Suprapubic skin (tissue), 4 donors: ENCODE measurements at regions not wholly inside any gene's neighbourhood (a gene's known extent, or its start where the extent isn't known, plus 50 kb on each side); places are given as distances from the start of the nearest gene placed in this dataset.

ENCODE experiments used
- CTCF ChIP-seq, 2 donors: fragments of 200-600 bp in 1 of 2; fragments of 450-650 bp in 1 of 2; sonication (generic) in 1 of 2; IDR thresholded peaks; one replicate each; pipeline ENCODE4 v1.5.1; 2016 to 2019; ENCODE audit warnings: antibody characterized with exemption in 2 of 2, mild to moderate bottlenecking in 1 of 2, moderate library complexity in 1 of 2
- EP300 ChIP-seq: sonication (generic); formaldehyde crosslinking; IDR thresholded peaks from one replicate; pipeline ENCODE4 v1.6.1; 2017; ENCODE audit warnings: antibody characterized with exemption
- POLR2AphosphoS5 ChIP-seq, 3 donors: sonication (generic); formaldehyde crosslinking; IDR thresholded peaks; one replicate each; pipeline ENCODE4 v1.6.1; 2017; ENCODE audit warnings: antibody characterized with exemption in 3 of 3

GRCh38 chr6:111984081-111984480 is 69.8 kb upstream of the CCN6 start:
- TF ChIP-seq EP300 (no peak), CTCF (IDR thresholded peaks at IDR 0.05) (no peak), POLR2AphosphoS5 (IDR thresholded peaks at IDR 0.05) (no peak)
